NCI-H82 treated with DMSO at 0.1 percent for 48 hours (cell line): ENCODE measurements at regions not wholly inside any gene's neighbourhood (a gene's known extent, or its start where the extent isn't known, plus 50 kb on each side); places are given as distances from the start of the nearest gene placed in this dataset.
"Not testable (repeated sequence)": the region's sequence is repeated elsewhere in the genome, so short reads cannot be mapped to it uniquely, and the experiment has no call there.

Experiments
- DNase-seq: peaks from one replicate; lab custom pipeline; 2025; ENCODE audit not compliant: unreplicated experiment; lab: John Stamatoyannopoulos, UW

DNA sequence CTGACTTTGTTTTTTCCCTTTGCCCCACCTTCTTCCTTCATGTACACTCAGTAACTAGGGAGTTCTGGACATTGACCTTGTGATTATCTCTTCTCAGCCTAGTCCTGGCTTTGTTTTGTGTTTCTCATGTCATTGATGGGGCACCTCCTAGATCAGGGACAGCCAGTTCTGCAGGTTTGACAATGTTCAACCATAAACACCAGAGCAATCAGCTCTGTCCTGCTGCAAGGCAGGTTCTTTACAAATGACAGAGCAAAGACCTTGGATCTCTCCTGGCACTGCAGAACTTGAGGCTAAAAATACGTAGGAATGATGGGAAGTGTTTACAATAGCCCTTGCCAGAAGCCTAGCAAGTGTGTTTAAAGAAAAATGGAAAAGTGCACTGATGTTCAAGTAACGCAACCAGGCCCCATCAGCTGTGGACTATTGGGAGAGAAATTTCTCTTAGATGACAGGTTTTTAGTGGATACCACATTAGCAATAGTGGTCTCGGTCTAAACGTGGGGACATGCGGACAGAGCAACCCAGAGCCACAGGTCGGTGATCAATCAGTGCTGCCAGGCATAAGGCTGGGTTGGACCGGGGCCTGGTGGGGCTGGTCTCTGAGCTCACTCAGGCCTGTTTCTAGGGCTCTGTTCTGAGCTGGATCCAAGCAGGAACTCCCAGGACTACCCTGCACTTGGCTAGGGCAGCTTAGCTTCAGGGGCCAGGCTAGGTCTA lies 76.8 kb downstream of the SOWAHC start:
- no peak for DNase-seq

- DNase-seq = no peak
Observed at GRCh38 chr2:109692013-109692743, 78.0 kb downstream of the SOWAHC start.

- not testable (repeated sequence) for DNase-seq
Observed at GRCh38 chr2:109692831-109693230, 78.7 kb downstream of the SOWAHC start.

- DNase-seq = not testable (repeated sequence)
Observed at GRCh38 chr2:109693292-109693691, 79.1 kb downstream of the SOWAHC start.

DNA sequence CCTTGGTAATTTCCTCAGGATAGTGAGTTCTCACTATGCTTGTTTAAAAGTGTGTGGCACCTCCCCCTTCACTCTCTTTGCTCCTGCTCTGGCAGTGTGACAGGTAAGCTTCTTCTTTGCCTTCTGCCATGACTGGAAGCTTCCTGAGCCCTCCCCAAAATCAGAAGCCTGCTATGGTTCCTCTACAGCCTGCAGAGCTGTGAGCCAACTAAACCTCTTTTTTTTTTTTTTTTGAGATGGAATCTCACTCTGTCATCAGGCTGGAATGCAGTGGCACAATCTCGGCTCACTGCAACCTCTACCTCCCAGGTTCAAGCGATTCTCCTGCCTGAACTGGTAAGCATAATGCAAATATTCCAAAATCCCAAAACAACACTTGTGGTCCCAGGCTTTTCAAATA lies 80.0 kb downstream of the SOWAHC start:
- no peak for DNase-seq

GRCh38 chr2:109695290-109695689 lies 81.1 kb downstream of the SOWAHC start:
- DNase-seq = no peak

GRCh38 chr2:109699646-109700045 lies 85.5 kb downstream of the SOWAHC start:
- DNase-seq = no peak

DNA sequence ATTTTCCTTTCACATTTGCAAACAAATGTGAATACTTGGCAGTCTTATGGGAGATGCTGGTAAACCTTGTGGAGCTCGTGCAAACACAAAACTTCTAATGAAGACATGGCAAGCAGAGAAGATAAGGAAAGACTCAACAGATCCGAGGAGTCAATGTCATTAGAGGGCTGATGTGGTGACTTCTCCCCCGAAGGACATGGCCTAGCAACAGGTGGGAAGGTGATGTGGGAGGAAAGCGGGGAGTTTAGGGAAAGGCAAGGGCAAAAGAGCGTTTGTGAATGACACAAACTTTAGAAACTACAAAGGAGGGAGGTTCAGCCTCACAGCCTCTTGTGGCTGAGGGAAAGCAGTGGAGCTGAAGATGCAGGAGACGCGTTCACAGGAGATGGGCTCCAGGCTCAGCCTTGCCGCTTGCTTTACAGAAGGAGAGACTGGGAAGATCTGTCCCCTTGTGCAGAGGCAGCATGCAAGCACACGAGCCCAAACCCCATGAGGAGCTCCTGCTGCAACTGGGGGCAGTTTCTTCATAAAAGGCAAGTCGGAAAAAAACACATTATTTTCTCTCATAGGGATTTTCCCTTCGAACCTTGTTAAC lies 86.6 kb downstream of the SOWAHC start:
- no peak for DNase-seq

- DNase-seq = no peak
Observed at GRCh38 chr2:109701362-109701761, 87.2 kb downstream of the SOWAHC start.

DNA sequence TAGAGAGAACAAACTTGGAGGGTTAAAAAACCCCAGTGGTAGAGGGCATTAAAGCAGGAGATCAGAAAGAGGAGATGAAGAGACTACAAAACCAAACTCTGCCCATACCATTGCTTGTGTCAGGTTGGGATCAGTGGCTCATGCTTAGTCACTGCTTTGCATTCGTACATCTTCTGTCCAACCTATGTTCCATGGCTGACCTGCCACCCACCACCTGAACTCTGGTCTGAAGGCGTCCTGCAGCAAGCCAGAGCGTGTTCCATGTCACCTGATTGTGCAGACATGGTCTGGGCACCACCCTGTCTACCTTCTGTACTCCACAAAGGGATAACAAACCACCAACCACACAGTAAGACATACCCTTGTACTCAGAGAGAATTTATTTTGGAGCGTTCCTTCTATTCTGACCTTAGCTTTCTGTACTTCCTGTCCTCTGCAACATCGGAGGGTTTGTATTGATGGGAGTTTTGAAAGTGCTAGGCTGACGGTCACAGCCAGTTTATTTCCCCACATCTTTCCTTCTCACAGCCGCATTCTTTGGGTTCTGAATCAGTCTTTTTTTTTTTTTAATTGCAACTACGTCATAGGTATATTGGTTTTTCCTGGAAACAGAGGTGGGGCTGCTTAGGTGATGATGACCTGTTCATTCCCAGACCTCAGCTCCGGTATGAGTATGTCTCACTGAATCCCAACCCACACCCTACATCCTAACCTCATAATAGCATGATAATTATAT lies 88.3 kb downstream of the SOWAHC start:
- no peak for DNase-seq

- no peak for DNase-seq
Observed at GRCh38 chr2:109703077-109703476, 88.9 kb downstream of the SOWAHC start.

- DNase-seq = no peak
Observed at GRCh38 chr2:109703798-109704197, 89.6 kb downstream of the SOWAHC start.

- DNase-seq = peak; percentile 2
Observed at GRCh38 chr2:109707281-109708147, 86.6 kb upstream of the RGPD5 start.

- DNase-seq = no peak
Observed at GRCh38 chr2:109710505-109711229, 83.4 kb upstream of the RGPD5 start.

DNA sequence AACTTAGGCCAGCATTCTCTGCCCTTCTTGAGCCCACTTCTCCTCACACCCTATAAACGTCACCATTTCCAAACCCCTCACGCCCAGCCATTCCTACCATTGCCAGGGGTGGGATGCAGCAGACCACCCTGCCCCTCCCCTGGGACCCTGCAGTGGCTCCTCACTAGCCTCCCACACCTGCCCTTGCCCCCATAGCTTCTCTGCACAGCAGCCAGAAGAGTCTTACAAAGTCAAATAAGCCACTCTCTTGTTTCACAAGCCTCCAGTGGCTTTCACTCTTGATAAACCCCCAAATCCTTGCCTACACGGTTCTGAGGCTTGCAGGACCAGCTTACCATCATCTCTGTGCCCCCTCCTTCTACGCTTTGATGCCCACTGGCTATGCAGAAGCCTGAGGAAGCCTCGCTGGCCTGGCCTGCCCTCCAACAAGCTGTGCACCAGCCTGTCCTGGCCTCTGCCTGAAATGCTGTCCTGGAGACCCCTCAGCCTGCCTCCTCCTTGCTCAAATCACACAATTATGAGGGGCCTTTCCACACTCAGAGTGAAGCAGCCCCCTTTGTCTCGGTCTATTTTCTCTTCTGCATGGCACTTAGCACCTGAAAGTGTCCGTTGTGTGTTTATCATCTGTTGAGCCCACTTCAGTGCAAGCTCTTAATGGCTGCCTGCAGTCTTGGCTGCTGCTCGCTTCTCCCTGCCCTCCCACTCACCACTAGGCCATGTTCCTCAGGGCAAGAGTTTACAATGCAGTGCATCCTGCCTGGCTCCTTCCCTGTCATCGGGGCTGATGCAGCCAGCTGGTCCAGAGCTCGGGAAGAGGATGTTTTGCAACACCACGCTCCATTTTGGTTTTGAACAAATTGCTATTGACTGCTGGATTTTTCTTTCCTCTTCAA lies 82.6 kb upstream of the RGPD5 start:
- no peak for DNase-seq

- no peak for DNase-seq
Observed at GRCh38 chr2:109712123-109712449, 82.0 kb upstream of the RGPD5 start.

DNA sequence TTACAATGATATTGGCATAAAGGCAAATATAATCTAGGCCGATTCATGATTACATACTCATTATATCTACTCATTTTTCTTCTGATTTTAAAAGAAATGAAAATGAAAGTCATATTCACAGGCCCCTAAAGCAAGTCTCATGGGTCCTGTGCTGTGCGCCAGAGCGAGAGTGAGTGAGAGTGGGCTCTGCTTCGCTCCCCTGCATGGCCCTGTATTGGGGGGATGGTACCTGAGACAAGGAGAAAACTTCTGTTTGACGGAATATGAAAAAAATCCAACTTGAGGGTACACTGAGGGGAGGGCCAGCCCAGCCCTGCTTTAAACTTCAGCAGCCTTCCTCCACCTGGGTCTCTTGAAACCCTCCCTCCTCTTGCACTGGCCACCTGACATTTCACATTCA lies 81.4 kb upstream of the RGPD5 start:
- no peak for DNase-seq

DNA sequence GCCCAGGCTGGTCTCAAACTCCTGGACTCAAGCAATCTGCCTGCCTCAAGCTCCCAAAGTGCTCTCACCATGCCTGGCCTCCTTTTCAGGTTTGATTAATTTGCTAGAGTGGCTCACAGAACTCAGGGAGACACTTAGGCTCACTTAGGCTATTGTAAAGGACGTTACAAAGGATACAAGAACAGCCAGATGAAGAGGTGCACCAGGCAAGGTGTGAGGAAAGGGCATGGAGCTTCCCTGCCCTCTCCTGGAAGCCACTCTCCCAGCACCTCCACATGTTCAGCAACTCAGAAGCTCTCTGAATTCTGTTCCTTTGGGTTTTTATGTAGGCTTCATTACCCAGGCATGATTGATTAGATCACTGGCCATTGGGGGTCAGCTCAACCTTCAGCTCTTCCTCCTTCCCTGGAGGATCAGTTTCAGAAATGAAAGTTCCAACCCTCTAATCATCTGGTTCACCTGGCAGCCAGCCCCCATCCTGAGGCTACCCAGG lies 78.7 kb upstream of the RGPD5 start:
- DNase-seq = no peak

DNA sequence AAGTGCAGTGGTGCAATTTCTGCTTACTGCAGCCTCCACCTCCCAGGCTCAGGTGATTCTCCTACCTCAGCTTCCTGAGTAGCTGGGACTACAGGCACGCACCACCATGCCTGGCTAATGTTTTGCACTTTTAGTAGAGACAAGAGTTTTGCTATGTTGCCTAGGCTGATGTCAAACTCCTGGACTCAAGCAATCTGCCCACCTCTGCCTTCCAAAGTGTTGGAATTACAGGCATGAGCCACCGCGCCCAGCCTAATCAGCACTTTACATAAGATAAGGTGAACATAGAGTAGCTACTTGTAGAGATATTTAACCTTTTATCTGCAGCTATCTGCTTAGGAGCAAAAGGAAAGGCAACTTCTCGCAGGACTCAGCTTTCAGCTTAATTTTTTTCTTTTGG lies 77.5 kb upstream of the RGPD5 start:
- DNase-seq = not testable (repeated sequence)
